ENCODE measurements at regions not wholly inside any gene's neighbourhood (a gene's known extent, or its start where the extent isn't known, plus 50 kb on each side); places are given as distances from the start of the nearest gene placed in this dataset.

- DNase-seq (ENCODE audit: low spot score) (no peak), FAIRE-seq (no peak)
These were observed 215.4 kb upstream of the RTL1 start for GRCh38 chr14:101118746-101119591.

GRCh38 chr14:101119830-101120571 lies 216.5 kb upstream of the RTL1 start:
- FAIRE-seq, result no peak
- DNase-seq (ENCODE audit: low spot score), result no peak

DNA sequence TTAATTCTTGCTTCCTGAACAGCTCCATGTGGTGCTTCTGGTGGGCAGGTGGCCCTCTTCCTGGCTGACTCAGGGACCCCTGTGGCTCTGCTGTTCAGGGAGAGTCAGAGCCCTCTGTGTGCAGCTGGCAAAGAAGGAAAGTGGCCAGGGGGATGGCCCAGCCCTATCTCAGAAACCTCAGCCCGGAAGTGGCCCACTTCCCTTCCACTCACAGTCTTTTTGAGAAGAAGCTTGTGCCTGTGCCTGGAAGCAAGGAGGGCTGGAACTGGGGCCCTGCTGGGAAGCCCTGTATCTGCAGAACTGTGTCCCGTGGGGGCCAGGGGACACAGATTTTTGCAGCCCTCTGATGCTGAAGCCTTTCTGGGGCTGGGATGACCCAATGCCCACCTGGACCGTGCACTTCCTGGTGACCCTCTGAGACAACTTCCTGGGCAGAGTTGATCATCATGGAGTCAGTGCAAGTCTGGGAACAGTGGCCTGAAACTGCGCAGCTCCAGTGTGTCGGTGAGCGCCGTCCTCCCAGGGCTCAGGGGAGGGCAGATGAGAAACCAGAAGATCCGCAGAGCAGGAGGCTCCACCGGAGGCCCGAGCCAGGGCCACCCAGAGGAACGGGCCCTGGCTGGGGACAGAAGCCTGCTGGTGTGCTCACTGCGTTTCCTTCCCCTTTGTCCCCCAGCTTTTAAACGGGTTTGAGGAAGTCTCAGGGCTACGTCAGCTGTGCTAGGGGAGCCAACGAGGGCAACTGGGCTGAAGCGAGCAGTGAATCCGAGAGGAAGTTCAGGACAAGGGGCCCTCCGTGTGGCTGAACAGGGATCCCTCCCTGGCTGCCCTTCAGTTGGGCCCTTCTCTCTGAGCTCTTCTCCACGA lies 217.4 kb upstream of the RTL1 start:
- no peak for FAIRE-seq
- no peak for DNase-seq (ENCODE audit: low spot score)

GRCh38 chr14:101121508-101122139 lies 218.1 kb upstream of the RTL1 start:
- FAIRE-seq, result no peak
- DNase-seq (ENCODE audit: low spot score), result no peak

GRCh38 chr14:101122237-101123141 lies 219.0 kb upstream of the RTL1 start:
- DNase-seq (ENCODE audit: low spot score), result no peak
- no peak for FAIRE-seq

GRCh38 chr14:101123618-101124510 lies 220.3 kb upstream of the RTL1 start:
- peak; percentile 3 for DNase-seq (ENCODE audit: low spot score)
- FAIRE-seq, result no peak

- FAIRE-seq, result no peak
- no peak for DNase-seq (ENCODE audit: low spot score)
These were observed 221.3 kb upstream of the RTL1 start for GRCh38 chr14:101124815-101125214.

- no peak for DNase-seq (ENCODE audit: low spot score)
- no peak for FAIRE-seq
These were observed 221.8 kb upstream of the RTL1 start for GRCh38 chr14:101125313-101125712.

GRCh38 chr14:101125719-101126651 lies 222.5 kb upstream of the RTL1 start:
- no peak for FAIRE-seq
- no peak for DNase-seq (ENCODE audit: low spot score)

- DNase-seq (ENCODE audit: low spot score) (no peak), FAIRE-seq (no peak)
These were observed 223.2 kb upstream of the RTL1 start for GRCh38 chr14:101126731-101127130.

DNA sequence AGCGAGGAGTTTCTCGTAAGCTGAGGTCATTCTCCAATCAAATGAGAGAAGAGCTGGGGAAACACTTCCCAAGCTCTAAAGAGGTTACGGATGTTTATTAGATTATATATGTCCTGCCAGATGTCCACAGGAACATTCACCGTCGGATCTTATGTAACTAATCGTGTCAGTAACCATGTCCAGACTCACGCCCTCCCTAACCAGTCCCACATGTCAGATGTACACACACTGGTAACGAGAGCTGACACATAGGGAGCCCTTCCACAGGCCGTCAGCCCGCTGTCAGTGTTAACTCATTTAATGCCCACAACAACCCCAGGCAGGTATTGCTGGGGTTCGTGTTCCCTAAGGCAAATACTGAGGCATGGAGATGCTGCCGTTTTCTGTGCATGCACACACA lies 223.7 kb upstream of the RTL1 start:
- DNase-seq (ENCODE audit: low spot score) (no peak), FAIRE-seq (no peak)

- FAIRE-seq (no peak), DNase-seq (ENCODE audit: low spot score) (no peak)
These were observed 225.2 kb upstream of the RTL1 start for GRCh38 chr14:101128478-101129321.

DNA sequence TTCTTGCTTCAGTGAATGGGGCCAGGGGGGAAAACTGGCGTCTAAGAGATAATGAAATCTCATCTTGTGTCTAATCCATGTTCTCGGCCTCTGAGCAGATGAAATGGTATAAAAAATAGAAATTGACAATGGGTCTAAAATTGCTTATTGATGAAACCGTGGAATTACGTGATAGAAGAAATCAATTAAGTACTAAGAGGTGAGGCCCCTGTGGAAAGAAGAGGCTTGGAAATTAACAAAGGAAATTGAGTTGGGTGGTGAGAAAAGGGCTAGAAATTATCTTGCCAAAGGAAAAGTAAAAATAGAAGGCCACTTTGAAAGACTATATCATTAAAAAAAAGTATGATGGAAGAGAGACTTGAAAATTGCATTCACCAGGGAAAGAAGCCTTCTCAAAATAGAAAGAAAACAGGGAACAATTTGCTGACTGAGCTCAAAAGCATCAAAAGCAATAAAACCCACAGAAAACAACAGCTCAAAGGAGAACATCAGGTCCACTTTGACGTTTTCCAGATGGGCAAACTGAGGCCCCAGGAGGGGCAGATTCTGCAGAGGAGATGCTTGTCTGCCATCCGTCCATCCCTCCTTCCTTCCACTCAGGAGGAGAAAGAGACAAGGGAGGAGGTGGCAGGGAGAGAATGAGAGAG lies 226.1 kb upstream of the RTL1 start:
- no peak for DNase-seq (ENCODE audit: low spot score)
- no peak for FAIRE-seq

- no peak for FAIRE-seq
These were observed 227.3 kb upstream of the RTL1 start for GRCh38 chr14:101130861-101131260.

DNA sequence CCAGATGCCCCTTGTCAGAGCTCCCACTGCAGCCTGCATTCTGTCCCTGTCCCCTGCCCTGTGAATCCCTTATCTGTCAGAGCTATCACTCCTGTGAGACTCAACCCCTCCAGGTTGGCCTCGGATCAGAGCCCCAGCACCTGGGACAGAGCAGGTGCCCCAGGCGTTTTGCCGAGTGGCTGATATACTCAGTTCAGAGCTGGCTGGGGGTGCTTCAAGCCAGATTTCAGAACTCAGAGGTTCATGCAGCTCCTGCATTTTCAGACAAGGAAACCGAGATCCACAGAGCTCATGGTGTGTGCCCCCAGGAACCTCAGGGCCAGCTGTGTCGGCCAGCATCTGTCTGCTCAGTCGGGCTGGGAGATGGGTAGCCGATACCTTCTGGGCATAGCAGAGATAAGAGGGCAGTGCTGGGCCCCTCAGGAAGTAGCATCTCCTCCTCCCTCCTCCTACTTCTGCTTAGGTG lies 228.0 kb upstream of the RTL1 start:
- DNase-seq (ENCODE audit: low spot score) (no peak), FAIRE-seq (no peak)

More at GRCh38 chr14:101130861-101131260, 227.3 kb upstream of the RTL1 start:
- no peak for DNase-seq (ENCODE audit: low spot score)

GRCh38 chr14:101132051-101132571 lies 228.6 kb upstream of the RTL1 start:
- no peak for DNase-seq (ENCODE audit: low spot score)
- FAIRE-seq, result no peak
